Skeletal muscle tissue (tissue), 3 donors: ENCODE measurements at regions not wholly inside any gene's neighbourhood (a gene's known extent, or its start where the extent isn't known, plus 50 kb on each side); places are given as distances from the start of the nearest gene placed in this dataset.
"Not testable (repeated sequence)": the region's sequence is repeated elsewhere in the genome, so short reads cannot be mapped to it uniquely, and the experiment has no call there.

Experiments
- H3K27ac ChIP-seq: one replicate; pipeline ENCODE4 v1.7.0; 2013; ENCODE audit warnings: mild to moderate bottlenecking, low read depth, low read length, inconsistent platforms
- H3K27me3 ChIP-seq, 3 donors: one replicate each; pipeline ENCODE4 v1.7.0; 2013; ENCODE audit warnings: low read length in 3 of 3; ENCODE audit not compliant: control insufficient read depth in 3 of 3, insufficient read depth in 3 of 3
- H3K36me3 ChIP-seq, 3 donors: one replicate each; pipeline ENCODE4 v1.7.0; 2013; ENCODE audit warnings: low read length in 3 of 3; ENCODE audit not compliant: control insufficient read depth in 3 of 3, insufficient read depth in 3 of 3
- H3K4me1 ChIP-seq, 3 donors: one replicate each; pipeline ENCODE4 v1.7.0; 2013; ENCODE audit warnings: low read length in 3 of 3, mild to moderate bottlenecking in 3 of 3; ENCODE audit not compliant: control insufficient read depth in 3 of 3, insufficient read depth in 3 of 3
- H3K4me3 ChIP-seq, 3 donors: one replicate each; pipeline ENCODE4 v1.7.0; 2013; ENCODE audit warnings: low read length in 3 of 3
- H3K9ac ChIP-seq, 3 donors: one replicate each; pipeline ENCODE4 v1.7.0; 2013; ENCODE audit warnings: low read length in 3 of 3, mild to moderate bottlenecking in 3 of 3, moderate library complexity in 2 of 3, low read depth in 1 of 3
- H3K9me3 ChIP-seq, 3 donors: one replicate each; pipeline ENCODE4 v1.7.0; 2013; ENCODE audit warnings: low read length in 3 of 3; ENCODE audit not compliant: control insufficient read depth in 3 of 3
- donor health status: Osteomylitis.

DNA sequence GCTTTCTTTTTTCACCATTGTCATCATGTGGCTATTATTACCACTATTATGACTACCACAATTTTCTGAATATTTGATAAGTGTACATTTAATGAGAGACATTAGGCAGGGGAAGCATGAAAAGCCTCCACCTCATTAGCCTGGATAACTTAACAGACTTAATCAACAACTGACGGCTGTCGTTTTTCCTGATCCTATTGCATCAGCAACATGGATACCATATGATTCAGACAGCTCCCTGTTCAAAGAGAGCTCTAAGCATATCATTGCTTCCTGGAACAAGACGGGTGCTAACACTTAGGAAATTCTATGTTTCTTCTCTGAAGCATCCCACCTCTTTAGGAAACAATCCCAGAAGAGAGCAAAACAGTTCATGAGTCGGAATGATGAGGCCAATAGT lies 765.2 kb downstream of the NOVA1 start:
- Histone ChIP-seq H3K27ac (no peak overlapping the region), H3K36me3 (no peaks in the 10 kb centered on the region), H3K9ac (no peak overlapping the region), H3K4me3 (no peak overlapping the region), H3K9me3 (no peaks in the 10 kb centered on the region), H3K4me1 (no peaks in the 10 kb centered on the region), H3K27me3 (no peaks in the 10 kb centered on the region)

DNA sequence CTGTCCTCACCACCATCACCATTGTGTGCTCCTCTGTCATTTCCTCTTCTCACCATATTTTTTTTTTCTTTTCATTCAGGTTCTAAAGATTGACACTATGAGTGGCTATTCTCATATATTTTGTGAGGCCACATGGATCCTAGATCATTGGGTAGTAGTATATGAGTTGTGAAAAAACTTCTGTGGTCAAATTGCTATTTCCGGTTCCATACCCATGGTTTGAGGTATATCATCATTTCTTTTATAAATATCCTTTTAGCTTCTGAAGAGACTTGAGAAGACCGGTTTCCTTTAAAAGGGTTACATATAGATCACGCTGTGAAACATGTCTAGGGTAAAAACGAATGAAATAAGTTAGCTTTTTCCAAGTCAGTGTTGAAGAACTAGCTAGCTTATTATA lies 769.3 kb downstream of the NOVA1 start:
- no peaks in the 10 kb centered on the region for H3K27me3 ChIP-seq
- no peak overlapping the region for H3K27ac ChIP-seq
- H3K36me3 ChIP-seq, result no peaks in the 10 kb centered on the region
- H3K4me3 ChIP-seq, result no peak overlapping the region
- no peaks in the 10 kb centered on the region for H3K4me1 ChIP-seq
- no peak overlapping the region for H3K9ac ChIP-seq
- H3K9me3 ChIP-seq, result no peaks in the 10 kb centered on the region

DNA sequence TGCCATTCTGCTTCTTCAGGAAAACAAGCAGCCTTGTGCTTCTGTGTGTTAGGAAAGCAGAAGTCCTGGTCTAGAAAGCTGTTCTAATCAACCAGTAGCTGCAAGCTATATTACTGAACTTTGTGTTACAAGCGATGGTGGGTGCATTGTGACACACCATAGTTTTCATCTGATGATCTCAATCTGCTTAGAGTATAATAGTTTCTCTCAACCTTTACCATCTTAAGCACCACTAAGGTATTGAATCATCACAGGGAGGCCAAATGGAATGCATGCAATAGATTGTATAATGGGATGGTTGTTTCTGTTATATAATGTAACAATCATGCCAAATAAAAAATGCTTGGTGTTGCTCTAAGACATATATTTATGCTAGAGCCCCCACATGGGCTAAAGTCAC lies 771.7 kb downstream of the NOVA1 start:
- Histone ChIP-seq H3K4me3 (no peak overlapping the region), H3K4me1 (no peaks in the 10 kb centered on the region), H3K9ac (no peak overlapping the region), H3K9me3 (no peaks in the 10 kb centered on the region), H3K27me3 (no peaks in the 10 kb centered on the region), H3K36me3 (no peaks in the 10 kb centered on the region), H3K27ac (no peak overlapping the region)

DNA sequence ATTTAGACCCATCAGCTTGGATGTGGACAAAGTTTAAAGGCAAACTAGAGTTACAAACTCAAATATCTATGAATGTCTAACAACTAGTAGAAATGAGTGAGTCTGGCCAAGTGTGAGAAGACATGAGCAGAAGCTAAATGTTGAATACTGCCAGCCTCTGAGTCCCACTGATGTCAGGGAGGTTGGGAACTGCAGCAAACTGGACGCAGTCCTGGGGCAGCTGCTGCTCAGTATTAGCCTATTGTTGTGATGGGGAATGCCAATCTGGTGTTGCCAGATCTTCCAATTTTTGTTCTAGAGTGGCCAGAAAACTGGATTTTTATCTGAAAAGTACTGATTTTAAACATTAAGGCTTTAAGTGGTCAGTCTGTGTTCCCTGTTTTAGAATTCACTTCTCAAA lies 770.4 kb upstream of the STXBP6 start:
- Histone ChIP-seq H3K27me3 (no peaks in the 10 kb centered on the region), H3K4me1 (no peaks in the 10 kb centered on the region), H3K36me3 (no peaks in the 10 kb centered on the region), H3K4me3 (no peak overlapping the region), H3K9ac (no peak overlapping the region), H3K9me3 (no peaks in the 10 kb centered on the region), H3K27ac (no peak overlapping the region)

GRCh38 chr14:25814622-25815021 lies 764.7 kb upstream of the STXBP6 start:
- H3K4me1 ChIP-seq, H3K4me3 ChIP-seq, H3K9ac ChIP-seq, H3K27me3 ChIP-seq, H3K9me3 ChIP-seq, H3K36me3 ChIP-seq, H3K27ac ChIP-seq: not testable (repeated sequence)

- no peak overlapping the region for H3K4me3 ChIP-seq
- no peaks in the 10 kb centered on the region for H3K27me3 ChIP-seq
- no peaks in the 10 kb centered on the region for H3K9me3 ChIP-seq
- no peaks in the 10 kb centered on the region for H3K36me3 ChIP-seq
- no peak overlapping the region for H3K27ac ChIP-seq
- H3K9ac ChIP-seq, result no peak overlapping the region
- H3K4me1 ChIP-seq, result no peaks in the 10 kb centered on the region
Measured at GRCh38 chr14:25803386-25804018, 753.6 kb upstream of the STXBP6 start.

DNA sequence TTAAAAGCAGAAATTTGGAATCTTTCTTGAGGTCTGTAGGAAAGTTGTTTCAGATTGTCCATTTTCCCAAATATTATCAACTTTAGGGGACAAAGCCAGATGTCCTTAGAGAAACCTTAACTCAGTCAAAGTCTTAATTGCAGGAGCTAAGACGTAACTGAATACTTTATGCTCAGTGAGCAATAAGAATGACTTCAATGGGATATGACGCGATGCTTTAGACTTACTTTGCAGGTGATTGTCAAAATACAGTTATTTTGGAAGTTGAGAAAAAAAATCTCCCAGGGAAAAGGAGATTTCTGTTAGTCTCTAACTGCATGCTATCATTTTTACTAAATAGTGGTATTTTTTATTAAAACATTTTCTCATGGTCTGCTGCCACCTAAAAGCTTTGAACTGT lies 750.9 kb upstream of the STXBP6 start:
- Histone ChIP-seq H3K27me3 (no peaks in the 10 kb centered on the region), H3K4me3 (no peak overlapping the region), H3K4me1 (no peaks in the 10 kb centered on the region), H3K9ac (no peak overlapping the region), H3K9me3 (no peaks in the 10 kb centered on the region), H3K27ac (no peak overlapping the region), H3K36me3 (no peaks in the 10 kb centered on the region)

DNA sequence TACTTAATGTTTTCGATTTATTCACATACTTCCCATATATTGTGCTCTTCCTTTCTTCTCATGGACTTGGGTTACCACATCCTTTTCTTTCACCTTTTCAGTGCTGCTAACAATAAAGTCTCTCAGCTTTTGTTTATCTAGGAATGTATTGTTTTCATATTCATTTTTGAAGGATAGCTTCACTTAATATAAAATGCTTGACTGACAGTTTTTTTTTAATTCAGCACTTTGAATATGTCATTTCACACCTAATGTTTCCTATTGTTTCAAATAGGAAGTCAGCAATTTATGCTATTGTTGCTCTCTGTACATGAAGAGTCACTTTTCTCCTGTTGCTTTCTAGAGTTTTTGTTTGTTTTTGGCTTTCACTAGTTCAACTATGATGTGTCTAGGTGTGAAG lies 738.3 kb upstream of the STXBP6 start:
- no peak overlapping the region for H3K4me3 ChIP-seq
- no peaks in the 10 kb centered on the region for H3K4me1 ChIP-seq
- H3K27me3 ChIP-seq, result no peaks in the 10 kb centered on the region
- H3K9me3 ChIP-seq, result no peaks in the 10 kb centered on the region
- H3K27ac ChIP-seq, result no peak overlapping the region
- H3K36me3 ChIP-seq, result no peaks in the 10 kb centered on the region
- no peak overlapping the region for H3K9ac ChIP-seq

- Histone ChIP-seq H3K27ac (no peak overlapping the region), H3K4me3 (no peak overlapping the region), H3K9me3 (no peaks in the 10 kb centered on the region), H3K9ac (no peak overlapping the region), H3K27me3 (no peaks in the 10 kb centered on the region), H3K36me3 (no peaks in the 10 kb centered on the region), H3K4me1 (no peaks in the 10 kb centered on the region)
Measured at GRCh38 chr14:25765909-25766308, 716.0 kb upstream of the STXBP6 start.

DNA sequence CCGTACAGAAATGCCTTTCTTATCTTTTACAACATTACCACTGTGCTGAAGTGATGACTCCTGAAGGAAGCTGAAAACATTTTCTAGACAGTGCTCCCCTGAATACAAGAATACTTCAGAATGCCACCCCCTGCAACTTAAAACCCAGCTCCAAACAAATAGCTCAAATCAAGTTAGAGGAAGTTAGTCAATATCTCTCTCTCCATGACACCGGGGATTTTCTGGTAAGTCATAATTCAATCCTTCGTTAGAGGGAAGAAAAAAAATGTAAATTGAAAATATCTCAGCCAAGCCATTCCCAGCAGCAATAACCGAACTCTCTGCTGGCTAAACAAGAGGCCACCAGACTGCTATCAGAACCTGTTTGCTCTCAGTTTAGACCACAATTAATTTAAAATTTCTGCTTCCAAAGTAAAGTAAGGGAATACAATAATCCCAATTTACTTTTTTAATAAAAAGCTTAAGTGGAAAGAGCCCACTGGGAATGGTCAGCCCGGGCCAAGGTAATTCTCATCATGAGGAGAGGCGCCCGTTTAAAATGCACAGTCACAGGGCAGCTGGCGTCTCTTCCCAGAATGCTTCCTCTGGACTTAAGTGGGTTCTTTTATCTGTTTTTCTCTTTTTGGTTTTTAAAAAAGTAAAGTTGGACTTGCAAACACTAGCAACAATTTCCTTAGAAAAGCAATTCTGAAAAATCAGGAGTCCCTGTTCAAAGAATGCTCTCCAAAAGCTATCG lies 710.1 kb upstream of the STXBP6 start:
- Histone ChIP-seq H3K4me1 (no peaks in the 10 kb centered on the region), H3K9me3 (no peaks in the 10 kb centered on the region)

More for the DNA sequence above, 710.1 kb upstream of the STXBP6 start:
- Histone ChIP-seq H3K4me3 (no peak overlapping the region), H3K36me3 (no peaks in the 10 kb centered on the region), H3K9ac (no peak overlapping the region), H3K27me3 (no peaks in the 10 kb centered on the region), H3K27ac (no peak overlapping the region)
